ENCODE measurements at regions not wholly inside any gene's neighbourhood (a gene's known extent, or its start where the extent isn't known, plus 50 kb on each side); places are given as distances from the start of the nearest gene placed in this dataset.

- Histone ChIP-seq H3K27me3 (ENCODE audit: control insufficient read depth in 2 of 2, insufficient read depth in 2 of 2, low read length in 2 of 2) (no peaks in the 10 kb centered on the region), H4K20me1 (replicated peaks; ENCODE audit: control insufficient read depth, extremely low read depth, insufficient read depth, low read length) (no peaks in the 10 kb centered on the region), H3K9ac (replicated peaks; ENCODE audit: extremely low read depth, insufficient read depth, low read length) (no peak overlapping the region), H3K9me3 (replicated peaks; ENCODE audit: control insufficient read depth, insufficient read depth, low read length) (no peaks in the 10 kb centered on the region), H3K4me2 (ENCODE audit: insufficient read depth, low read length) (no peak overlapping the region), H3K79me2 (ENCODE audit: control insufficient read depth, insufficient read depth, low read length) (no peaks in the 10 kb centered on the region), H3K4me1 (ENCODE audit: control insufficient read depth, extremely low read depth, insufficient read depth, low read length) (no peaks in the 10 kb centered on the region), H2AFZ (ENCODE audit: low read depth, low read length) (no peak overlapping the region), H3K27ac (ENCODE audit: insufficient read depth, low read depth, low read length) (no peak overlapping the region), H3K9me1 (replicated peaks; ENCODE audit: control insufficient read depth, extremely low read depth, insufficient read depth, low read length) (no peaks in the 10 kb centered on the region), H3K36me3 (ENCODE audit: control insufficient read depth in 2 of 2, extremely low read depth in 1 of 2, insufficient read depth in 2 of 2, low read length in 2 of 2) (no peaks in the 10 kb centered on the region), H3K4me3 (replicated peaks in 1 of 3; ENCODE audit: insufficient read depth in 1 of 3, low read depth in 1 of 3, low read length in 3 of 3) (no peak overlapping the region)
- intact Hi-C loops (cut with micrococcal nuclease) (no loop called here), dilution Hi-C loops (cut with MboI; ENCODE audit: extremely low pct_ligation_motif_present, low sequenced_read_pairs) (no loop called here)
- TF ChIP-seq JUN (IDR thresholded peaks at IDR 0.05; ENCODE audit: borderline replicate concordance, insufficient read depth, insufficient read length, low read depth) (no peak), CTCF (IDR thresholded peaks at IDR 0.05; ENCODE audit: extremely low read depth in 1 of 2, insufficient read depth in 1 of 2, low read depth in 1 of 2, low read length in 2 of 2) (no peak), GATA2 (IDR thresholded peaks at IDR 0.05; ENCODE audit: insufficient read depth, insufficient read length, low read depth, low read length) (no peak), MYC (IDR thresholded peaks at IDR 0.05; ENCODE audit: low read depth, low read length) (no peak), POLR2AphosphoS5 (IDR thresholded peaks at IDR 0.05; ENCODE audit: insufficient read depth, low read depth, low read length) (no peak)
- BruUV-seq (replicated peaks) = no TSS peak
- POLR2A ChIA-PET = no interaction called here
- DNase-seq (ENCODE audit: low read depth, low spot score) = no peak
- CTCF ChIA-PET = no interaction called here
- FAIRE-seq = peak; percentile 58
These were observed 801.5 kb downstream of the NR2F1-AS1 start for GRCh38 chr5:92779536-92779935.

GRCh38 chr5:92778261-92778660 lies 802.8 kb downstream of the NR2F1-AS1 start:
- Histone ChIP-seq H3K36me3 (ENCODE audit: control insufficient read depth in 2 of 2, extremely low read depth in 1 of 2, insufficient read depth in 2 of 2, low read length in 2 of 2) (no peaks in the 10 kb centered on the region), H3K4me3 (replicated peaks in 1 of 3; ENCODE audit: insufficient read depth in 1 of 3, low read depth in 1 of 3, low read length in 3 of 3) (no peak overlapping the region), H3K4me1 (ENCODE audit: control insufficient read depth, extremely low read depth, insufficient read depth, low read length) (no peaks in the 10 kb centered on the region), H3K9me1 (replicated peaks; ENCODE audit: control insufficient read depth, extremely low read depth, insufficient read depth, low read length) (no peaks in the 10 kb centered on the region), H3K9me3 (replicated peaks; ENCODE audit: control insufficient read depth, insufficient read depth, low read length) (no peaks in the 10 kb centered on the region), H3K27me3 (ENCODE audit: control insufficient read depth in 2 of 2, insufficient read depth in 2 of 2, low read length in 2 of 2) (no peaks in the 10 kb centered on the region), H3K4me2 (ENCODE audit: insufficient read depth, low read length) (no peak overlapping the region), H3K27ac (ENCODE audit: insufficient read depth, low read depth, low read length) (no peak overlapping the region), H4K20me1 (replicated peaks; ENCODE audit: control insufficient read depth, extremely low read depth, insufficient read depth, low read length) (no peaks in the 10 kb centered on the region), H3K79me2 (ENCODE audit: control insufficient read depth, insufficient read depth, low read length) (no peaks in the 10 kb centered on the region), H3K9ac (replicated peaks; ENCODE audit: extremely low read depth, insufficient read depth, low read length) (no peak overlapping the region), H2AFZ (ENCODE audit: low read depth, low read length) (no peak overlapping the region)
- POLR2A ChIA-PET = no interaction called here
- no peak for DNase-seq (ENCODE audit: low read depth, low spot score)
- FAIRE-seq = no peak
- CTCF ChIA-PET = no interaction called here
- TF ChIP-seq FOS (IDR thresholded peaks at IDR 0.05; ENCODE audit: borderline replicate concordance, insufficient read depth, low read length) (no peak), POLR2AphosphoS5 (IDR thresholded peaks at IDR 0.05; ENCODE audit: insufficient read depth, low read depth, low read length) (no peak), GATA2 (IDR thresholded peaks at IDR 0.05; ENCODE audit: insufficient read depth, insufficient read length, low read depth, low read length) (no peak), MAX (IDR thresholded peaks at IDR 0.05; ENCODE audit: insufficient read depth, insufficient read length) (no peak), JUN (IDR thresholded peaks at IDR 0.05; ENCODE audit: borderline replicate concordance, insufficient read depth, insufficient read length, low read depth) (no peak), EZH2 (IDR thresholded peaks at IDR 0.05; ENCODE audit: borderline replicate concordance, low read depth, low read length, severe bottlenecking) (no peak), CTCF (IDR thresholded peaks at IDR 0.05; ENCODE audit: extremely low read depth in 1 of 2, insufficient read depth in 1 of 2, low read depth in 1 of 2, low read length in 2 of 2) (no peak), POLR2A (IDR thresholded peaks at IDR 0.05; ENCODE audit: low read depth, low read length) (no peak), MYC (IDR thresholded peaks at IDR 0.05; ENCODE audit: low read depth, low read length) (no peak)
- dilution Hi-C loops (cut with MboI; ENCODE audit: extremely low pct_ligation_motif_present, low sequenced_read_pairs) (no loop called here), intact Hi-C loops (cut with micrococcal nuclease) (no loop called here)
- no TSS peak for BruUV-seq (replicated peaks)

All from endothelial cell of umbilical vein (primary cell).